ENCODE measurements at regions not wholly inside any gene's neighbourhood (a gene's known extent, or its start where the extent isn't known, plus 50 kb on each side); places are given as distances from the start of the nearest gene placed in this dataset.

DNA sequence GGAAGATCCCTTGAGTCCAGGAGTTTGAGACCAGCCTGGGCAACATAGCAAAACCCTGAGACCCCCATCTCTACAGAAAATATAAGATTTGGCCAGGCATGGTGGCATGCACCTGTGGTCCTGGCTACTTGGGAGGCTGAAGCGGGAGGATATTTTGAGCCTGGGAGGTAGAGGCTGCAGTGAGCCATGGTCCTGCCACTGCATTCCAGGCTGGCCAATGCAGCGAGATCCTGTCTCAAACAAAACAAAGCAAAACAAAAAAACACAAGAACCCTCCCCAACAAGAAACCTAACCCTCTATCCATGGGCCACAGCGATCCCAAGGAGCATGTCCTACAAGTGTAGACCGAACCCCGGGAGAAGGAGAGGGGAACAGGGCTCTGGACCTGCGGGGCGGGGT is 133.3 kb downstream of the MGAT5B start:
- no peak for DNase-seq (ENCODE audit: low spot score)

DNA sequence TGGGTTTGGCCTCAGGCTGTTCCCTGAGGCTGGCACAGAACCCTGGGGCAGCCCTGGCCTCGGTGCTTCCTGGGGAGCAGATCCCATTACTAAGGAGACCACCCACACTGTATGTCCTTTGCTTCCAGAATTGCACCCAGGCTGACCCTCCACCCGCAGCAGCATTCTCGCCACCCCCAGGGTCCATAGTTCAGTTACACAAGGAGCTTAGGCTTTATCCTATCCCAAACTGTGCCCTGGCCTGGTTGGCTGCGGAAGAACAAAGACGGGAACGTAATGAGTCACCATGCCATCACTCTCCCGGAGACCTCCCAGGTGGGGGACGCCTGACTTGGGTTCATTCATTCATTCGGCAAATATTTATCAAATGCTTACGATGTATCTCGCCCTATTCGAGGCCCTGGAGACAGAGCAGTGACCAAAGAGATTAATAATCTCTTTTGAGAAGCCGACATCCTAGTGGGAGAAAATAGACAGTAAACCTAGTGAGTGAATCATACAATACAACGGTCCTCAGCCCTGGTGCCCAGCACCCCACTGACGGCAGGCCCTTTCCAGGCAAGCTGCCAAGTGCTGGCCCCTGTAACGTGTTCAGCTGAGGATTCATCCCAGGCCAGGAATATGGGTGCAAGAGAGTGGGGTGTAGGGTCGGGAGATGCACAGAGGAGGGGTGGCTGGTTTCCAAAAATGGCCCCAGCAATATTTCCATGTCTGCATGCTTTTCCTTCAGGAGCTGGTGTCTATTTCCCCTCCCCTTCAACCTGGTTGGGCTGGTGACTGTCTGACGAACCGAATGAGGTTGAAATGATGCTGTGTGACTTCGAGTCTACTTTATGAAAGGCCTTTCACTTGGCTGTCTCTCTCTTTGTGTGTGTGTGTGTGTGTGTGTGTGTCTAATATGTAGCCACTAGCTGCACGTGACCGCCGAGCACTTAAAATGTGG is 134.2 kb downstream of the MGAT5B start:
- no peak for DNase-seq (ENCODE audit: low spot score)

DNA sequence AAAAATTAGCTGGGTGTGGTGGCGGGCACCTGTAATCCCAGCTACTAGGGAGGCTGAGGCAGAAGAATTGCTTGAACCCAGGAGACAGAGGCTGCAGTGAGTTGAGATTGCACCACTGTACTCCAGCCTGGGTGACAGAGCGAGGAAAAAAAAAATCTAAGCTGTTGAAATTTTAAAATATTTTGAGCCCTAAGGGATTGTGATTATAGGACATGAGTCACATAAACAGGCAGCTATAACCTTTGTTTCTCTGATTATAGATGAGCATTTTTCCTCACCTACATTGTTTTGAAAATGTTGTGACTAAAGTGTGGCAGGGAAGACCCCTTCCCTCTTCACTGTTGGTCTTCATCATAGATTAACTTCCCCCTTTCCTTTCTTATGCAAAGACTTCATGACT is 135.5 kb downstream of the MGAT5B start:
- DNase-seq (ENCODE audit: low spot score) = no peak

DNA sequence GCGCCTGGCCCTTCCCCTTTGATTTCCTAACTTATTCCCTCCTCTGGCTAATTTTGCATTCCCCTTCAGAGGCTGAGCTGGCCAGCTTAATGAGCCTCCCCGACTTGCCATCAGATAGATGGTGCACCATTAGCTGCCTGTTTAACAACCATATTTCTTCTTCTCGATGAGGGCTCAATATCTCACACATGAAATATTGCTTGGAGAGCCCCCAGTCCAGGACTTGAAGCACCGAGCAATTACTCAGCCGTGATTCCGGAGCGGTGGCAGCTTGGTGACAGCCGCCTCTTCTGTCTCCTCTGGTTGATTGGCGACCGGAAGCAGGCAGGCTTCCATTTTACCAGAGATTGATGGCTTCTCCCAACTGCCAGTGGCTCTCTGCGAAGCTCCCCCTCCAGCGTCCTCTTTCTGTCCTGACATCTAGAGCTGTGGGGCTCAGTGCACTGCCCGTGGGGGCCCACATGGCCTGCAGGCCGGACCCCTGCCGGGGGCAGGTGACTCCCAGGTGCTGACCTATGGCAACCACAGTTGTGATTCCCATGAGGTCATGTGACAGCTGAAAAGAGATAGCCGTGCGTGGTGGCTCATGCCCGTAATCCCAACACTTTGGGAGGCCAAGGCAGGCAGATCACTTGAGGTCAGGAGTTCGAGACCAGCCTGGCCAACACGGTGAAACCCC is 133.7 kb upstream of the SEC14L1 start:
- no peak for DNase-seq (ENCODE audit: low spot score)

DNA sequence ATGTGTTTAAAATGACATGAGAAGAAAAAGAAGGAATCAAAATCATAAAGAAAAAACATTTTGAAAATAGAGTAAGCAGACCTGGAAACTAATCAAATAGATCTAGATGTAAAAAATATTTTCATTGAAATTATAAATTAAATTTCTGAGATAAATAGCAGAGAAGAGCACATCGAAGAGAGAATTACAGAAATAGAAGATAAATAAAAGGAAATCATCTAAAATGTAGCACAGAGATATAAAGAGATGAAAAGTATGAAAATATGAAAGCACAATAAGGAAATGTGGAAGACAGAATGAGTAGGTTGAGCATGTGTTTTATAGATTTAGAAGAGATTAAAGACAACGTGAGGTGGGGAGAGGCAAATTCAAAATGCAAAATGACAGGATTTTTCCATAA is 130.9 kb upstream of the SEC14L1 start:
- DNase-seq (ENCODE audit: low spot score) = no peak

DNA sequence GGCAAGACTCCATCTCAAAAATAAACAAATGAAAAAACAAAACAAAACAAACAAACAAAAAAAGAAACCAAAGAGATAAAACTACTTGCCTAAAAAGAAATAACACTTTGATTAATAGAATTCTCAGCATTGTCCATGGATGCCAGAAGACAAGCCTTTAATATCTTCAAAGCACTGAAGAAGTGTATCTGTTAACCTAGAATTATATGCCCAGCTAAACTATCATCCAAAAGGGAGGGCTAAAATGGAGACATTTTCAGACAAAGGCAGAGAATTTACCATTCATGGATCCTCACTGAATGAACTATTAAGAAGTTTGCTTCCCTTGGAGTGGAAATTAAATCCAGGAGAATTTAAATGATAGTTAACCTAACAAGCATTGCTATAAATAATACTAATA is 130.1 kb upstream of the SEC14L1 start:
- DNase-seq (ENCODE audit: low spot score) = no peak

DNA sequence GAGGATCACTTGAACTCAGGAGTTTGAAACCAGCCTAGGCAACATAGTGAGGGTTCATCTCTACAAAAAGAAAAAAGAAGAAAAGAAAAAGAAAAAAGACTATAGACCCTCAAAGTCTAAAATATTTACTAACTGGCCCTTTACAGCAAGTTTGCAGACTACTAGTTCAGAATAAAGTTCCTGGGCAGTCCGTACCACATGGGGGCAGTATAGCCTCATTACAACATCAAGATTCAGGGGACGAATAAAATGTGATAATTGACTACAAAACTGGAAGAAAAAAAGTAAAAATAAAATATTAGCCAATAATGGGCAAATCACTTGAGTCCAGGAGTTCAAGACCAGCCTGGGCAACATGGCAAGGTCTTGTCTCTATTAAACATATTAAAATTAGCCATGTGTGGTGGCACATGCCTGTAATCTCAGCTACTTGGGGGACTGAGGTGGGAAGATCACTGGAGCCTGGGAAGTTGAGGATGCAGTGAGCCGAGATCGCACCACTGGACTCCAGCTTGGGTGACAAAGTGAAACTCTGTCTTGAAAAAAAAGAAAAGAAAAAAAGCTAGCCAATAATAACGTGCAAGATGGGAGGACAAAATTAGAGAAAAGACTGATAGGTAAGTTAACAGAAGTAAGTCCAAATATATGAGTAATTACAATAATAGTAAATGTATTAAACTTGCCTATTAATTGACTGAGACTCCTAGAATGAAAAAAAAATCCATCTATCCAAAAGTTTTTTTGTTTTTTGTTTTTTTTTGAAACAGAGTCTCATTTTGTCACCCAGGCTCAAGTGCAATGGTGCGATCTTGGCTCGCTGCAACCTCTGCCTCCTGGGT is 129.4 kb upstream of the SEC14L1 start:
- DNase-seq (ENCODE audit: low spot score) = peak; percentile 38

DNA sequence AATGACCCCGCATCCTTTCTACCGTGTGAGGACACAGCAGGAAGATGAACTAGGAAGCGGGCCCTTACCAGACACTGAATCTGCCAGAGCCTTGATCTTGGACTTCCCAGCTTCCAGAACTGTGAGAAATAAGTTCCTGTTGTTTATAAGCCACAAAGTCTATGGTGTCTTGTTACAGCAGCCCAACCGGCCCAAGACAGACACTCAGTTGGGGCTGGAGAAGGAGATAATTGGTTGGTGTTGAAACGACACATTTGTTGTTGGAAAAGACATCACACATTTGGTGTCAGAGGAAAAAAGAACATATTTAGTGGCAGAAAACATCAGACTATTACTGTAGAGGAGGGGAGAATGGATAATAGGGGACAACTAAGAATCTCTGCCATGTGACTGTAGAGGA is 122.3 kb upstream of the SEC14L1 start:
- DNase-seq (ENCODE audit: low spot score) = no peak

DNA sequence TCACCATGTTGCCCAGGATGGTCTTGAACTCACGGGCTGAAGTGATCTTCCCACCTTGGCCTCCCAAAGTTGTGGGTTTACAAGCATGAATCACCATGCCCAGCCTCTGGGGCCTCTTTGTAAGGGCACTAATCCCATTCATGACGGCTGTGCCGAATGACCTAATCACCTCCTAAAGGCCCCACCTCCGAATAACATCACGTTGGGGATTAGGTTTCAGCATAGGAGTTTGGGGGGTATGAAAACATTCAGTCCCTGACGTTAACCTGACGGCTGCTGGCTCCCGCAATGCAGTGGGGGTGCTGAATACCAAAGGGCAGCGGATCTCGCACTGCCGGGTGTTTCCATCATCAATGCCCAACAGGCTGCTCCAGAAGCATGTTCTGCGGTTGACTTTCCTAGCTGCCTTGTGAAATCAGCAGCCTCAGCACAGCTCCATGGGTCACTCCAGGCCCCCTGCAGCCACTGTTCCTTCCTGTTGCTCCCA is 120.8 kb upstream of the SEC14L1 start:
- no peak for DNase-seq (ENCODE audit: low spot score)

DNA sequence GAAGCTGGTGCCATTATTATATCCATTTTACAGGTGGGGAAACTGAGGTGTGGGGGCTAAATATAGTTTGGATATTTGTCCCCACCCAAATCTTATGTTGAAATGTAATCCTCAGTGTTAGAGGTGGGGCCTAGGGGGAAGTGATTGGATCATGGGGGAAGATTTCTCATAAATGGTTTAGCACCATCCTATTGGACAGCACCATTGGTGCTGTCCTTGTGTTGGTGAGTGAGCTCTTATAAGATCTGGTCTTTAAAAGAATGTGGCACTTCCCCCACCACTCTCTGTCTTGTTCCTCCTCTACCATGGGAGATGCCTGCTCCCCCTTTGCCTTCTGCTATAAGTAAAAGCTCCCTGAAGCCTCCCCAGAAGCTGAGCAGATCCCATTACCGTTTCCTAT is 119.8 kb upstream of the SEC14L1 start:
- no peak for DNase-seq (ENCODE audit: low spot score)

DNA sequence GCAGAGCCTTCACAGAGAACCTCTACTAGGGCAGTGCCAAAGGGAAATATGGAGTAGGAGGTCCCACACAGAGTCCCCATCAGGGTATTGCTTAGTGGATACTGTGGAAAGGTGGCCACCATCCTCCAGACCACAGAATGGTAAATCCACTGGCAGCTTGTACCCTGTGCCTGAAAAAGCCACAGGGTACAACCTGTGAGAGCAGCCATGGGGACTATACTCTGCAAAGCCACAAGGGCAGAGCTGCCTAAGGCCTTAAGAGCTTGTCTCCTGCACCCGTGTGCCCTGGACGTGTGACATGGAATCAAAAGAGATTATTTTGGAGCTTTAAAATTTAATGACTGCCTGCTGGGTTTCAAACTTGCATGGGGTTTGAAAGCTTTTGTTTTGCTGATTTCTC is 118.0 kb upstream of the SEC14L1 start:
- DNase-seq (ENCODE audit: low spot score) = no peak

DNA sequence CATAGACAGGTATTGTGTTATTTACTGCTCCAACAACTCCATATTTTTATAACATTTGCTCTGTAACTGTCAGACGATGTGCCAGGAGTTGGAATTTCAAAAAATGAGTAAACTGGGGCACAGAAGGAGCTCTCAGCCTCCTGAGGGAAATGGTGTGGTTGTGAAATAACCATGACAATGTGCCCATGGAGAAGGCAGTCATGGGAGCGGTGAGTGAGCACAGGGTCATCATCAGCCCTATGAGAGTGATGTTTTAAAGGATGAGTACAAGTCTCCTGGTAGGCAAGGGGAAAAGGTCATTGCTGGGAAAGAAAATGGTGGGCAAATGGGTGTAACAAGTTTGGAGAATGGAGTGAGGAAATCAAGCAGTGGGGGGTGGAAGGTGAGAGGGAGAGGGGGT is 115.0 kb upstream of the SEC14L1 start:
- no peak for DNase-seq (ENCODE audit: low spot score)

DNA sequence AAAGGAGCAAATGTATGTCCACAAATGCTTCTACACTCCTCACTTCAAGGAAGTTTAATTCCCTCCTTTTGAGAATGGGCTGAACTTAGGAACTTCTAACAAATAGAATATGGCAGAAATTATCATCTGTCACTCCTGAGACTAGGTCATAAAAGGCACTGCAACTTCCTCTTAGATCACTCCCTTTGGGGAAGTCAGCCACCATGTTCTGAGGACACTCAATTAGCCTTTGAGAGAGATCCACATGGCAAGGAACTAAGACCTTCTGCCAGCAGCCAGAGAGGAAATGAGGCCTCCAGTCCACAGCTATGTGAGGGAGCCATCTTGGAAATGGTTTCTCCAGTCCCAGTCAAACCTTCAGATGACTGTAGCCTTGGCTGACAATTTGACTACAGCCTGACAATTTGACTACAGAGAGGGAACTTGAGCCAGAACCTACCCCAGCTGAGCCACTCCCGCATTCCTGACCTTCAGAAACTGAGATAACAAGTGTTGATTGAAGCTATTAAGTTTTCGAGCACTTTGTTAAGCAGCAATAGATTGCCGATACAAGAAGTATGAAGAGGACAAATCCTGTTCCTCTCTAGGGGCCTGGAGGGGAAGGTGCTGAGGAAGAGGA is 113.4 kb upstream of the SEC14L1 start:
- no peak for DNase-seq (ENCODE audit: low spot score)

DNA sequence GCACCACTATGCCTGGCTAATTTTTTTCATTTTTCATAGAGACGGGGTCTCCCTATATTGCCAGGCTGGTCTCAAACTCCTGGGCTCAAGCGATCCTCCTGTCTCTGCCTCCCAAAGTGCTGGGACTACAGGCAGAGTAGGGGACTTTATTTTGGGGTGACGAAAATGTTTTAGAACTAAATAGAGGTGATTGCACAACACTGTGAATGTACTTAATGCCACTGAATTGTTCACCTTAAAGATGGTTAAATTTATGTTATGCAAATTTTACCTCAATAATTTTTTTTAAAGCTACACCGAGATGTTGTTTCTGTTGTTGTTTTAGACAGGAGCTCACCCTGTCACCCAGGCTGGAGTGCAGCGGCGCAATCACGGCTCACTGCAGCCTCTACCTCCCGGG is 111.9 kb upstream of the SEC14L1 start:
- no peak for DNase-seq (ENCODE audit: low spot score)

DNA sequence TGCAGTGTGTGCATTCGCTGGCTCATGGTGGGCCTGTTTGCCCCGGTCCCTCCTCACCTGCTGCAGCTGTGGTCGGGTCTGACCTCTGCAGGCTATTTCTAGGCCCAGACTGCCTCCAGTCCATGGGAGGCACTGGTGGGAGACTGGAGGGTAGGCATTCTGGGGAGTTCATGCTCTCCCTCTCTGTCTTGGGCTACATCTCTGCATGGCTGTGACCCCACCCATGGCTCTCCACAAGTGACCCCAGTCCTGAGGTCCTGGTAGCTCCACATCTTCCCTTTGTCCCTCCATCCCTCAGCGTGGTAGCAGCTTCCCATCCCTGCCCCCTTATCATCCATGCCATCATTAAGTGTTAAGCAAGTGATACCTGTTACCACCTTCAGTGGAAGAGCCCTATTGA is 107.8 kb upstream of the SEC14L1 start:
- no peak for DNase-seq (ENCODE audit: low spot score)

DNA sequence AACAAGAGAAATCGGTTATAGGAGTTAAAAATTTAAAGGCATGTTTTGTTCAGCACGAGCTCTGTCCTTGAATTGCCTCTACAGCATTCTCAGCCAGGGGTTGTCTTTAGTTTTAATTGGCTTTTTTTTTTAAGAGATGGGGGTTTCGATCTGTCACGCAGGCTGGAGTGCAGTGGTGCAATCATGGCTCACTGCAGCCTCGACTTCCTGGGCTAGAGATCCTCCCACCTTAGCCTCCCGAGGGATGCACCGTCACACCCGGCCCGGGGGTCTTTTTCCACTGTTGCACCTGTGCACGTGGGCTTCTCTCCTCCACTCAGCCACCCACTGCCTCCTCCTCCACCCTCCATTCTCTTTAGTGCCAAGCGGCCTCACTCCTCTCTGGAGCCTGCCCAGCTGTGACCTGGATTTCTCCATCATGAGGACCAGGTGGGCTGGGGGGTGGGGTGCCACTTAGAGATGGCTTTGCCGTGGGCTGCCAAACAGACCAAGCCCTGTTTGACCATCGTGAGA is 106.8 kb upstream of the SEC14L1 start:
- no peak for DNase-seq (ENCODE audit: low spot score)

DNA sequence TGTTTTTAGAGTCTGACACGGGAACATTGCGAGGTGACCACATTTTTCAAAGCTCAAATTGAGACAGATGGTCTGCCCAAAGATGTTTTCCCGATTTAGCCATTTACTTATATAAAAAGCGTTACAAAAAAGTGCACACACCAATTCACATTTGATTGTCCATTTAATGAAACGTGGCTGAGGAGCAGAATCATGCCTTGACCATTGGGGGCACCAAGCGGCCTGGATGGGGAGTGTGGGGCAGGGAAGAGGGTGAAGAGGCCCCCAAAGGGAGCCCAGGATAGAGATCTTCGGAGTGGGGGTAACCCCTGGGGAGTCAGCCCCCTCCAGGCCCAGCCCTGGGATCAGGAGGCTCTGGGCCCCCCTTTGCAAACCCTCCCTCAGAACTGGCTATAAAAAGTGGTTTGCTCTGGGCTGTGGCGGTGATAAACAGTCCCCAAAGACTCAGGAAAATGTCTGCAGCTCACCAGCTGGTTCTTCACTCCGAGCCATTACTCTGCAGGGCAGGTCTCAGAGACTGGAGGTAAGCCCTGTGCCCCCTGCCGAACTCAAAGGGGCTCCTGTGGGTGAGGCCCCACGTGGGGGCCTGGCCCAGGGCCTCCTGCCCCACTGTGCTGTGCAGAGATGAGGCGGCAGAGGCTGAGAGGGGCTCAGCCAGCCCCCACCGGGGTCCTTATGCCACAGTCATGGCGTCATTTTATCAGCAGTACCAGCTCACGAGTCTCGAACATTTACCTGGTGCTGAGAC is 105.9 kb upstream of the SEC14L1 start:
- no peak for DNase-seq (ENCODE audit: low spot score)

DNA sequence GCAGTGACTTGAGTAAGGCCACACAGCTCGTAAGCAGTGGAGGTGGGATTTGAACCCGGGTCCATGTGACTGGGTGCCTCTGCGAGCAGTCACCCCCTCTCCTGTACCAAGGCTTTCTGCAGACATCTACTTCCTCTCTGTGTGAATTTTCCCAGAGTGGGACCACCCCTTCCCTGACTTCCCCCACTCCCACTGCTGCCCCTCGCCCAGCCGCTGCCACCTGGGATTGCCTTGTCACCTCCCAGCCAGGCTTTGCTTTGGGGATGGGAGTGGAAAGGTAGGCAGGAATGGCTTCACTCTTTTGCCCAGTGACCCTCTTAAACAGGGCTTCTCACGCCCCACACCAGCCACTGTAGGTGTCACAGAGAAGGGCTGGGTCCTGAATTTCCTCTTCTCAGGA is 105.2 kb upstream of the SEC14L1 start:
- DNase-seq (ENCODE audit: low spot score) = no peak

DNA sequence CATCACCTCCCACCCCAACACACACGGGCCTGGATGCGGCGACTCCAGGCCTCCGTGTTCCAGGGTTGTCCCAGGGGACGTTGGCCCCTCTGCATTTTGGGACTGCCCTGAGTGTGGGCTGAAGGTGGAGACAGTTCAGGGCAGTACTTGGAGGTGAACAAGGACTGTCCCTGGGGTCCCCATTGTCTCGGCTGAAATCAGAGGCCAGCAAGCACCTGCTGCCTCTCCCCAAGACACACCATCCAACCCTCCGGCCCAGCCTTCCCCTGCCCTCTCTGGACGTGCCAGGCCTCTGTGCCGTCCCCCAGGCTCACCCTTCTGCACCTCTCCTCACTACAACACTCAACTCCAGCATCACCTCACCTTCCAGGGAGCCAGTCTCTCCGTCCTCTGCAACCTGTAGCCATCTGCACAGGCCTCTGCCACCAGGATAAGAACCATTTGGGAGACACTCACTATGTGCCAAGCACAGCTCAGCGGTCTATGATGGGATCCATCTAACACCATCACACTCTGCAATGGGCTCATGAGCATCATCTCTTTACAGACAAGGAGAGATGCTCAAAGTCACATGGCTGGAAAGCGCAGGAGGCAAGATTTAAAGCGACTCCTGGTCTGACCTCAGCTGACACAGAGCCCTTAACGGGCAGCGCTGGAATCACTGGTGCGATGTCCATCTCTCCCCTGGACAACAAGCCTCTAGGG is 104.5 kb upstream of the SEC14L1 start:
- DNase-seq (ENCODE audit: low spot score) = no peak

DNA sequence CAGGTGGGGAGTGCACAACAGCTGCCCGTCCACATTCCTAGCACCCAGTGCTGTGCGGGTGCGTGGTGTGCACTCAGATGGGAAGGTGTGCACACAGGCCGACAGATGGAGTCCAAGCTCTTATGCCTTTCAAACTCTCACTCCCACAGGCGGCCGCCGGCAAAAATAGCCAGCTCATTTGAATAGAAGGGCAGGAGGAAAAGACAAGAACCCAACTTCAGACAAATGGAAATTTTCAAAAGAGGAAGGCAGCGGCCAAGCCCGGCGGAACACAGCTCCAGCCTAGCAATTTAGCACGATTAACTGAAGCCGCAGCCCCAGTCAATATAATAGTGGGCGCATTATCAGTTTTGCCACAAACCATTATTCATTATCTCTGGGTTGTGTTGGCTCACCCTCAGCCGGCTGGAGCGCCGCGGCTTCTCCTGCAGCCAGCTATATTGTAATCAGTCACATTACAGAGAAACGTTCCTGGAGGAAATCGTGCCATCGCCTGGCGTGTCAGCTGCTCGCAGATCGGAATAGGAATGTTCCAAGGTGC is 103.9 kb upstream of the SEC14L1 start:
- DNase-seq (ENCODE audit: low spot score) = no peak

All from activated CD4-positive, alpha-beta T cell treated with anti-CD3 and anti-CD28 coated beads, Interleukin-2, Interleukin-4, amounts not matched to agents 100 ng/mL and 50 ng/mL, durations not matched to agents 16 hours and 8 hours (primary cell).